NOMO-1 treated with dmso at 0.1 percent for 144 hours (cell line): ENCODE measurements at regions not wholly inside any gene's neighbourhood (a gene's known extent, or its start where the extent isn't known, plus 50 kb on each side); places are given as distances from the start of the nearest gene placed in this dataset.
"Not testable (repeated sequence)": the region's sequence is repeated elsewhere in the genome, so short reads cannot be mapped to it uniquely, and the experiment has no call there.

ENCODE experiments used
- DNase-seq: peaks from one replicate; lab custom pipeline; 2025; ENCODE audit not compliant: unreplicated experiment; lab: John Stamatoyannopoulos, UW

DNA sequence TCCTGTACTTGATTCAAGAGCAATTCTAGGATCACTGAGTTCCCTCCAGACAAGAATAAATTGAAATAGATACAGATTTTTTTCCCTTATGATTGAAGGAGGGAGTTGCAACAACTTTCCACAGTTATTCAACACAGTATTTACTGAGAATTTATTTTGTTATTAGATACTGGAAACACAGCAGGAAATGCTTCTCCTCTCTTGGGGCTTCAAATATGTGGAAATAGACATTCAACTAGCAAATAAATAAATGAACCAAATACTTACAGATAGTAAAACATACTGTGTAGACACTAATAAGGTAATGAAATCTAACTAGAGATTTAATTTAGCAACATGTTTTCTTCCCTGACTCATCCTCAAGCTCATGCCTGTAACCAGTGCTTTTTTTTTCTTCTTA lies 169.2 kb downstream of the LNPK start:
- no peak for DNase-seq

GRCh38 chr2:175829741-175830140 lies 172.3 kb downstream of the LNPK start:
- DNase-seq = no peak

DNA sequence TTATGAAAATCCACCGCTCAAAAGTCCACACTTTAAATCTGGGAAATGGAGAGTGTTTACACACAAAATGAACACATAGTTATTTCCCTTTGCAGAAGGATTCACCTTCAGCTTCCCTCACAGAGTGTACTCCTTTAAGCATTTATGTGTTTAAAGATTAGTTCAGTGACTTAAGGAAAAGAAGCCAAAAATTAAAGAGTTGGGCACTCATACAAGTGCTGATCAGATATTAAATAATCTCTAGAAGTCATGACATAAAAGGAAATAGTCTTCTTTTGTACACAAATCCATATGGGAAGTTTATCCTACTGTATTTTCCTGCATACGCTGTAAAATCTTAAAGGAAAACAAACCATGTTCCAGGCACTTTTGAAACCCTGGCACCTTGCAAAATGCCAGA lies 174.2 kb downstream of the LNPK start:
- DNase-seq = no peak

DNA sequence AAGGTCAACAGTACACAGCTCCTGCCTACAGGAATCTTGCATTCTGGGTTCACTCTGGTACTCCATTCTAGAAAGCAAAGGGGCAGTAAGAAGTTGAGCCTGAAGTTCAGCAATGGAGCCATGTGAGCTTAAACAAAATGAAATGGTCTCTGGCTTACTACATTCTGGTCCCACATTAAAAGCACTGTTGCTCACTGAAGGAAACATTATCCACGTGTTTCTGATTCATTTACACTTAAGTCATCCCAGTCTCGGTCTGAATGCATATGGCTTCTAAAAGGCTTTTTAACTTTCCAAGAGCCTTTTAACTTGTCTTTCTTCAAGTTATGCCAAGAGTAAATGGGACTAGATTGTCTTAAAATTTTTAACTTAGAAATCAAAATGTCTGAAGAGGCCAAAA lies 177.8 kb downstream of the LNPK start:
- DNase-seq = no peak

- no peak for DNase-seq
Measured at GRCh38 chr2:175823707-175824073, 178.4 kb downstream of the LNPK start.

DNA sequence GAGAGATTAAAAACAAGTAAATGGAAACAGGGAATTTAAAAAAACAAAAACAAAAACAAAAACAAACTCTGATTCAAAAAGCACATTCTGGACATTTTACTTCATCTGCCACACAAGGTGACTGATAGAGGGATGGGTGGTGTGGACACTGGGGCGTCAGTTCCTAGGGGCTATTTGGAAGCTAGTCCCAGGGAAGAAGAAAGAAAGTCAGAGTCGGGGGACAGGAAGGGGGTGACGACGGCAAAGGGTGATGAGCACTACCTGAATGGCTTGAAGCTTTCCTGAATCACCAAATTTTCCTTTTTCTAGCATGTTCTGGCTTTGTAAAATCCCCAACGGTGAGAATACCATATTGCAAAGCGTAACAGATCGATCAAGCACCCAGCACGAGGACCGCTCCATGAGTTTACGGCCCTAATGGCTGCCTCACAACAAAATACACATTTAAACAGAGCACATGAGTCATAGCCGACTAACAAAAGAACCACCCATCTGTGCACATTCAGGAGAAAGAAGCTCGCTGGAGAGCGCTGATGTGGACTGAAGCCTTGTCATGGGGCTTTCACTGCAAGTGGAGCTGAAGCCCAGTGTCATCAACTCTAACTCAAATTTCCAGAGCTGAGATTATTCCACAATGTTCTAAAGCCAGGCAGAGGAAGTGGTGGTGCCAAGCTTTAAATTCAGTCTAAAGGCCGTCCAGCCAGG lies 178.9 kb downstream of the LNPK start:
- DNase-seq = no peak

DNA sequence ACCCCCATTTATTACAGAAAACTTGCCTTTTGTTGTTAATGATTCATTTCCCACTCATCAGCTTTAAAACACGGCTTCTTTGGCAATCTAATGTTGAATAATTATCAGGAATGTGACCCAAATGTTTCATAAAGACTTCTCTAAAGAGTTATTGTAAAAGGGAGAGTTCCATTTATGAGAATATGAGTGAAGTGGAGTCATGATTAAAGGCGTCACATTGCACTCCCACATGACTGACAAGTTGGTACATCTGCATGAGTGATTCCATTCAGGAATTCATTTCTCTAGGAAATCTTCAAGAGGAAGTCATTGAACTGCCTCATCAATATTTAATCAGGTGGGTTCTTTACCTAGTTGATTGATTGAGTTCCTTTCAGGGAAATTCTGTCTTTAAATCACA lies 184.8 kb downstream of the LNPK start:
- no peak for DNase-seq

- DNase-seq = no peak
Measured at GRCh38 chr2:175815537-175815936, 186.5 kb downstream of the LNPK start.

- DNase-seq = no peak
Measured at GRCh38 chr2:175811971-175812370, 190.1 kb downstream of the LNPK start.

DNA sequence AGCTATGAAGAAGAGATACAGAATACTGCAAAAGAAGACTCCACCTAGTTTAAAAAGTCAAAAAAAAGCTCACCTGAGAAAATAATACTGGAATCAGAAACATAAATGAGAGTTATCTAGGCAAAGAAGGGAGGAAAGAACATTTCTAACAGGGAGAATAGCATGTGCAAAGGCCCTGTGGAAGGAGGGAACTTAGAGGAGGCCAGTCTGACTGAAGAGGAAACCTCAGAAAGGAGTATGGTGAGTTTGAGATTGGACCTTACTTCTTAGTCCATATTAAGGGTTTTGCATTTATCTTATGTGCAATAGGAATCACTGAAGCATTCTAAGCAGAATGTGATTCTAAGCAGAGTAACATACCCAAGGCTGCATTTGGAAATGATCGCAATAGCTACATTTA lies 193.2 kb downstream of the LNPK start:
- no peak for DNase-seq

DNA sequence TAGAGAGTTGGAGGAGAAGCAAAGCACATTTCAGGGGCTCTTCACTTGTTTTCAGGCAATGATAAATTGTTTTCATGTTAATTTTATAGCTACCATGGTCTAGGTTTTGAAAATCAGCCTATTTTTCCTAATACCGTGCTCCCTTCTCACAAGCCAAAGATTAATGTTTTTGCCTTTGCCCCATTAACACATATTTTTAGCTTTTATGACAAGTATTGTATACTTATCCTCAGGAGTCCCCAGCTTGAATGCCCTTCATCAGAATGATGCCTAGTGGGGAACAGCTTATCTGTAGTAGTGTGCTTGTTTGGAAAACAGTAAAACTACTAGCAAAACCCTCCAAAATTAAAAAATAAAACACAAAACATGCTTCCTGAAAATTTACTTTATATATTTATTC lies 194.0 kb downstream of the LNPK start:
- no peak for DNase-seq

DNA sequence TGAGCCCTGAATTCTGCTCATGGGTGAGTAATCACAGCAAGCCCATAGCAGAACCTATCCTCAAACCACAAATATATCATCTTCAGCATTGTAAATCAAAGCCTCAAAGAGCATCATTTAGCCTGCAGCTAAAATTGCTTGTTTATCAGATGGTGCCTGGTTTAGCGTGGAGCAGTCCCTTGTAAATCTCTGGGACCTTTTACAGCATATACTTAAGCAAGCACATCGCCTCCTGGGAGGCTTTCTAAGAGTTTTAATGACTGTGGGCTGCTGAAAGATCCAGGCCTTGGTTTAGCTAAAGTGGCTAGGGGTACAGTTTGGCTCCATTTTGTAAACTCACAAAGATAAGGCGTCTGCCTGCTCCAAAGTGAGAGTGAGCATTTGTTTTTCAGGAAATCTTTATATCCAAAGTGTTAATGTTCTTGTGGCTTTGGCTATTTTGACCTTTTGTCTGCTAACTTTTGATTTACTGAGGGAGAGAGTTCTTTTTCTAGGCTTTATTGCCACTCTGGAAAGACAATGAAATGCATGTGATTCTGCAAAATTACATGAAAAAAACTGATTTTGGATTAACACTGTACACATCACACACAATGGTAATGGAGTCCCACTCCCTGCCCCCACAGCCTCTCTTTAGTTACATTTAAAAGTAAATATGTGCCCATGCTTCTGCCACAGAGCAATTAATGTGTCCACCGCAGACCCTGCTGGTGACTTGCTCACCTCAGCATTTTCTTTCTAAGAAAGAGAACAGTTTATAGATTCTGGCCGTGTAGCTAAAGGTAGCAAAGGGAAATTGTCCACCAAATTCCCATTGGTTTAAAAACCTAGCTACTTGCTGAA lies 194.8 kb downstream of the LNPK start:
- DNase-seq = no peak

DNA sequence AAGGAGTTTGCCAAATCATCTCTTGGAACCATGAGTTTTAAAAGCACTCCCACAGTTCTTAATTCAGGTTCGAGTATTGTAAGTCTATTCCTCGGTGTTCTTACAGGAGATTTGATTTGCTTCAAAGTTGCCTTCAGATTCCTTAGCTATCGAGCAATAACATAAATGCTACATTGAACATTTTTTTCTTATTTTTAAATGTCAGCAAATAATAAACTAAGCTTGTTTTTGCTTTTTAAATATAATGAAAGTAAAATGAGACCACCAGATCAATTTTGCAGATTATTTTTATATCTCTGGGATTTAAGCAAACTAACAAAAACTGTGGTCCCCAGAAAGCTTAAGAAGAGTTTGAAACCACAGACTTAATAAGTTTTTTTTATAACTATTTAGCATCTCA lies 195.5 kb downstream of the LNPK start:
- DNase-seq = no peak

DNA sequence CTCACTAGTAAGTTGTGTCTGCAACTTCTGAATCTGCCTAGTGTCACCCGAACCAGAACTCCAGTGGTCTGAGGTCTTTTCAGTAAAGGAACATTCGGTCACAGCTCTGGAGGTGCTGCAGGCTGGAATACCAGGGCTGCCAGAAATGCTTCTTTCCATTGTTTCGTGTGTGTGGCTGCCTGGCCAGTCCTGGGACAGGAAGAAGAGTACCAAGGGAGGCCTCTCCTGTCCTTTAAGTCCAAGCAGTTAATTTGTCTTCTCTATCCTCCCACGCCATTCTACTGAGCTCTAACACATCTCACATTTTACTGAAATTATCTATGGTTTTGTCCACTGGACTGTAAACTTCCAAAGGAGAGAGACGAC lies 196.0 kb downstream of the LNPK start:
- no peak for DNase-seq

DNA sequence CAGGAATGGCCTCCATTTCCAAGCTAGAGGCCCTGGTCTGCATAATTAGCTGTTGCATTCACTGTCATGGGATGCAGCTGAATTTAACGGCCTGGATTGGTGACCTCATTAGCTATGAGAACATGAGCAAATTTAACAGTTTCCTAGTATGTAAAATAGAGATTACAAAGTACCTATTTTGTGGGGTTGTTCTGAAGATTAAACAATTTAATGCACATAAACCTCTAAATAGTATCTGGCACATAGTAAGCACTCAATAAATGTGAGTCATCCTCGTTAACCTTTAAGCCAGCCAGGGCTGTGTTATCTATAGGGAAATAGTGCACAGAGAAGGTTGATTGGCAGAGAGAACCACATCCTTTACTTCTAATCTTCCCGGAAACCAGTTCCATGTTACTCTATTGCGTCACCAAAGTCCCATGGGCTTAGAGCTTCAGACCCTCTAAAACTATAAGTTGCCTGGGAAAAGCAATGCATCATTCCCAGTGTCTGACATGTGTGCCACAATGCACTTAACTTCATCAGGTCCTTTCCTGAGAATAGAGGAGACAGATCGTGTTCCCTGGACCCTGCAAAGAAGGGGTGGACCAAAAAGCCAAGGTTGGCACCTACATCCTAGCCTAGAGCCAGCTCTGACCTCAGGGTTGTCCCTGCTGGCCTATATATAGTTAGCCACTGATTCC lies 196.5 kb downstream of the LNPK start:
- no peak for DNase-seq

DNA sequence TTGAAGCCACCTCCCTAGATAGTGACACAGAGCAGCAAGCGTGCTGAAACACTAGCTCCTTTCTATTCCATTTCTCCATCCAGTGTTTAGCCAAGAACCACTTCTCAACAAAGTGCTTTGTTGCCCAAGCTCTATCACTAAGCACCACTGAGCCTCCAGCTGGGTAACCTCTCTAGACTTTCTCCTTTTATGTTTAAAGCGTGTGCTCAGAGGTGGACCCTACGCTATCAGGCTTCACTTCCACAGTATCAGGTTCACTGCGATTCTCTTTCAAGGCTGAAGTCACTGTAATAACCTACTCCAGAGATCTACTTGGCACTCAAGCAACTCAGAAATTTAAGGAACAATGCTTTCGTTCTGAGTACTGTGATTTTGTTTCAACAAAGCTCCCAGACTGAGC lies 197.9 kb downstream of the LNPK start:
- no peak for DNase-seq

DNA sequence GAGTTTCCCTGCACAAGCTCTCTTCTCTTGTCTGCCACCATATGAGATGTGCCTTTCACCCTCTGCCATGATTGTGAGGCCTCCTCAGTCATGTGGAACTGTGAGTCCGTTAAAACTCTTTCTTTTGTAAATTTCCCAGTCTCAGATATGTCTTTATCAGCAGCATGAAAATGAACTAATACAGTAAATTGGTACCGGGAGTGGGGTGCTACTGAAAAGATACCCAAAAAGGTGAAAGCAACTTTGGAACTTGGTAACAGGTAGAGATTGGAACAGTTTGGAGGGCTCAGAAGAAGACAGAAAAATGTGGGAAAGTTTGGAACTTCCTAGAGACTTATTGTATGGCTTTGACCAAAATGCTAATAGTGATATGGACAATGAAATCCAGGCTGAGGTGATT lies 205.6 kb downstream of the LNPK start:
- not testable (repeated sequence) for DNase-seq

GRCh38 chr2:175793648-175794047 lies 208.4 kb downstream of the LNPK start:
- DNase-seq = no peak

DNA sequence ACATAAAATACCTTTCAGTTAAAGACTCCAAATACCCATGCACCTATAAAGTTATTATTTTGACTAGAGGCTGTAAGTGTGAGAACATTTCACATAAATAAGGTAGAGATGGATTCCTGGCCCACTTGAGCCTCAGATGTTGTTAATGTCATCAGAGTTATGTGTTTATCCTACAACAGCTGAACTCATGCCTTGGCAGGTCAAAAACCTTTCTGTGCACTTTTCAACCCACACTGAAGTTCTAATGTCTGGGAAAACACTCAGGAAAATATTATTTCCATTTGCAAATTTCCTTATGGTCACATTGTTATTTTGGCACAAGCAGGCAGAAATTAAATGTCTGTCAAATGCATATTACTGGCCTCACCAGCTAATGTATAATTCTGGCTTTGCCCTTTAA lies 209.2 kb downstream of the LNPK start:
- no peak for DNase-seq

DNA sequence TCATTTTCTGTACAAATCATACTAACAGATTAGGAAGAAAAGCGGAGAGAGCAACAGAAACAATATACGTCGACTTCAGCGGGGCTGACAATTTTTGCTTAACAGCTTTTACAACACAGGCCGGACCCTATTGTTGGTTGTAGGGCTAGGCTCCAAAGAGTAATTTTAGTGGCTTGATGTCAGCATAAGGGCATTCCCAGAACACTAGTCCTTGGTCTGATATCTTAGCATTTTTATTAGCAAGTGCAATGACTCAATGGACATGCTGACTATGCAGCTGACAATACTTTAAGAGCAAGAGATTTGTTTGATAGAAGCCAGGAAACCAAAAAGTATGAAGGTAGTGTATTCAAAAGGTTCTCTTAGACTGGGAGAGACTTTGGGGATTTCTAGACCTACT lies 209.9 kb downstream of the LNPK start:
- DNase-seq = no peak

DNA sequence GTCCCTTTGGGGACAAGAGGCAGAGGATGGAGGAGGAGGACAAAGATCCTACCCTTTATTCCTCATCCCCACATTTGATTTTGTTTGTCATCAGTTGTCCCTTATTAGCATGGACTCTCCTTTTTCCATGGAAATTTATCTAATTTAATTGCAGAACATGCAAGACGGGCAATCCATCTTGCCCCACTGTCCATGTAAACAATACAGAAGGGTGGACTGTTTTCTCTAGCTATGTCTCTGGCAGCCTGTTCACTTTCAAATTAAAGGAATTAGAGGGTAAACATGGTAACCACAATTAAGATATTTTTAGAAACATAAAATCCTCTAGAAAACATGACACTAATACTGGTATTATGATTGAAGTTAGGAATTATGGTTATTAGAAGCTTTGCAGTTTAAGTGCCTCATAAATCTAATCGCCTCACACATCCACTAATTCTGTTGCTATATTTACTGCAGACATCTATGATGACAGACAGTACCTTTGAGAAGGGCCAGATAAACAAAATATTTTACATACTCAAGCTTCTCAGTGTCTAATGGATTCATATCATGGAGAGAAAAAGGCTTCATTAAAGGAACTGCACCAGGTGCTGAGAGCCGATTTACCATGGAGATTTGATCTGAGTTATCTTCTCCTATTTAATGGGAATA lies 215.5 kb downstream of the LNPK start:
- no peak for DNase-seq

DNA sequence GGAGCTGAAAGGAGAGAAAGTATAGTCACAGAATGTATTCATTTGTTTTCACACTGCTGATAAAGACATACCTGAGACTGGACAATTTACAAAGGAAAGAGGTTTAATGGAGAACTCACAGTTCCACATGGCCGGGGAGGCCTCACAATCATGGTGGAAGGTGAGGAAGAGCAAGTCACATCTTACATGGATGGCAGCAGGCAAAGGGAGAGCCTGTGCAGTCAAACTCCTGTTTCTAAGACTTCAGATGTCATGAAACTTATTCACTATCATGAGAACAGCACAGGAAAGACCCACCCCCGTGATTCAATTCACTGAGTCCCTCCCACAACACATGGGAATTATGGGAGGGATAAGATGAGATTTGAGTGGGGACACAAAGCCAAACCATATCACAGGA lies 224.7 kb downstream of the LNPK start:
- DNase-seq = not testable (repeated sequence)
